NCI-H460 (cell line): ENCODE measurements at regions not wholly inside any gene's neighbourhood (a gene's known extent, or its start where the extent isn't known, plus 50 kb on each side); places are given as distances from the start of the nearest gene placed in this dataset.
"Not testable (repeated sequence)": the region's sequence is repeated elsewhere in the genome, so short reads cannot be mapped to it uniquely, and the experiment has no call there.

Experiments
- DNase-seq: peaks from one replicate; pipeline ENCODE4 v3.0.0-alpha.2; 2016; ENCODE audit warnings: low read depth; ENCODE audit errors: extremely low read depth

GRCh38 chr20:40634891-40635290 is 54.1 kb downstream of the MAFB start:
- DNase-seq: no peak

- DNase-seq: no peak
Measured at GRCh38 chr20:40633123-40633850, 55.7 kb downstream of the MAFB start.

GRCh38 chr20:40632346-40632976 is 56.6 kb downstream of the MAFB start:
- no peak for DNase-seq

DNA sequence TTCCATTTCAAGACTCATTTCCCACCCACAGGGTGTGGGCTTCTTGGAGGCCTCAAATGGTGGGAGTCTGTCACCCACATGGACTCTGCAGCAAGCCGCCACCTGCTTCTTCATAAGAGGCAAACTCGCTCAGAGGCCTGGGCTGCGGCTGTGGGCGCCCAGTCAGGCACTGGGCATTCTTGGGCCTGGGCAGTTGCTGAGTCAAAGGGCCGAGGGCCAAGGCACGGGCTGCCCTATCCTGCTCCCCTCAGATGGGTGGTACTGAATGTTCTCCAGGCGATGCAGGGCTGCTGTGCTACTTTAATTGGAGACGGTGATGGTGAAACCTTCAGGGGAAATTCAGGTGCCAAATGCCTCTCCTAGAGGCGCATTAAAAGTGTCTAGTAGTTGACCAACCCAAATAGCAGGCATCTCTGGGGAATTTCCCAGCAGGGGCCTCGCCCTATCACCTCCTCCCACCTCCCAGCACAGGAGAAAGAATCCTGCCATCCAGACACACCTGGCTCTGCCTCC is 57.9 kb downstream of the MAFB start:
- DNase-seq: no peak

- no peak for DNase-seq
Measured at GRCh38 chr20:40630713-40631112, 58.3 kb downstream of the MAFB start.

DNA sequence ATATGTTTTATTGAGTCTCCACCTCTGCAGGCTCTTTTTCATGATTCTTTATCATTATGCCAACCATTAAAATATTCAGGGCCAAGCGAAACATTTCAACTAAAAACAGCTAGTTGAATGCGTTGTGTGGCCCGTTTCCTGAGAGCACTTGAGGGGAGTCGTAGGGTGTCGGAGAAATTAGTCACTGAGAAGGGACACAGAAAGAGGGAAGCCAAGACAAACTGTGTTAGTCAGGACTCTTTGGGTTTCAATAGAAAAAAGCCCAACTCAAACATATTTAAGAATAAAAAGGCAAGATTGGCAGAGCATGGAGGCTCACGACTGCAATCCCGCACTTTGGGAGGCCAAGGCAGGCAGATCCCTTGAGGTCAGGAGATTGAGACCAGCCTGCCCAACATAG is 58.9 kb downstream of the MAFB start:
- DNase-seq: no peak

DNA sequence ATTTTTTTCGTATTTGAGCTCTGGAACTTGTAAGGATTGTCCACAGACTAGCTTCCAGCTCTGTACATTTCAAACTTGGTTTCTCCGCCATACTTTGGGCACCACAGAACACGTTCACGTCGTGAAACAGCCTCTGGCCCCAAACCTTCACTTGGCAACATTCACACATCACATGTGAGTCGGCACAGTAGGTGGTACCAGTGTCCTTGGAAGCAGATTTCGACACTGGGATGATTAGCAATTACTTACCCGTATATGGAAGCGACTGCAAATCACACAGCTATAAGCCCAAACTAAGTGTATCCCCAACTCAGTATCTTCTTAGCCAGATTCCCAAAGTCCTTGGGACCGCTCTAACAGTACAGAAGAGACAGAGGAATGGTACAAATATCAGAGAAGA is 60.2 kb downstream of the MAFB start:
- DNase-seq: no peak

GRCh38 chr20:40619053-40619452 is 70.0 kb downstream of the MAFB start:
- not testable (repeated sequence) for DNase-seq

GRCh38 chr20:40617594-40617993 is 71.4 kb downstream of the MAFB start:
- no peak for DNase-seq

DNA sequence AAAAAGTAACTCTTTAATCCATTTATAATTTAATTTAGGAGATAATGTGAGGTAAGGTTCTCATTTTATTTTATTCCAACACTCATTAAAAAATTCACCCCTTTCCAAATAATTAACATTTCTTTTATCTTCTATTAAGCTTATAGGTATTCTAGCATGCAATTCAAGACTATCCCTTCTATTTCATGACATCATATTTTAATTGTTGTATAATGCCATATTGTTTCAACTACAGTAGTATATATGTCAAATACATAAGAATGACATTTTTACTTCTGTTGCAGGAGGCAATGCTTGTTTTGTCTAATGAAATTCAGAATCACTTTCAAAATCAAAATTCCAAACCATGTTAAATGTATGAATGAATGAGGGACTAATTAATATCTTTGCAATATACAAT is 76.2 kb downstream of the MAFB start:
- DNase-seq: no peak

DNA sequence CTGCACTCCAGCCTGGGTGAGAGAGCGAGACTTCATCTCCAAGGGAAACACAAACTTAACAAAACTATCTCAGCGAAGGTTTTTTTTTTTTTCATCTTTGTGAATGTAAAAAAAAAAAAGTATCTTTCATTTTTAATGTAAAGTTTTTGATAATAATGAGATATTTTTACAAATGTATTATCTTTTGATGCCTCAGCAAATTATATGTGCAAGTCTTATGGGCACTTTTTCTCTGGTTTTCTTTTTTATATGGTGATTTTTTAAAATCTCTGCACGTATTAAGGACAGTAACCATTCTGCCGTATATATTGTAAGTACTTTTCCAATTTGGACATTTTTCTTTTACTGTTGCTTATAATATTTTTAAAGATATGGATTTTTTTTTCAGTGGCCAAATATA is 76.8 kb downstream of the MAFB start:
- no peak for DNase-seq

- DNase-seq: no peak
Measured at GRCh38 chr20:40610730-40611129, 78.3 kb downstream of the MAFB start.

- DNase-seq: no peak
Measured at GRCh38 chr20:40607927-40608326, 81.1 kb downstream of the MAFB start.

DNA sequence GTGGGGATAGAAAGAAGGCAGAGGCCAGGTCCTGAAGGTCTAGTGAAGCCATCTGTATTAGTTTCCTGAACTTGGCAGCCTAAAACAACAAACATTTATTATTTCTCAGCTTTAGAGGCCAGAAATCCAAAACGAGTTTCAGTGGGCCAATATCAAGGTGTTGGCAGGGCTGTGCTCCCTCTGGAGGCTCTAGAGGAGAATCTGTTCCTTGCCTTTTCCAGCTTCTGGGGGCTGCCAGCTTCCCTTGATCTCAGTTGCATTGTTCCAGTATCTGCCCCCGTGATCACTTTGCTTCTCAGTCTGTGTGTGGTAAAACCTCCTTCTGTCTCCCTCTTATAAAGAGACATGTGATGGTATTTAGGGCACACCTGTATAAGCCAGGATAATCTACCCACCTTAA is 82.4 kb downstream of the MAFB start:
- no peak for DNase-seq

GRCh38 chr20:40606237-40606636 is 82.8 kb downstream of the MAFB start:
- no peak for DNase-seq

GRCh38 chr20:40604416-40604815 is 84.6 kb downstream of the MAFB start:
- no peak for DNase-seq

- DNase-seq: no peak
Measured at GRCh38 chr20:40603057-40603651, 85.9 kb downstream of the MAFB start.

- no peak for DNase-seq
Measured at GRCh38 chr20:40602381-40602780, 86.7 kb downstream of the MAFB start.

- DNase-seq: no peak
Measured at GRCh38 chr20:40600441-40601219, 88.4 kb downstream of the MAFB start.

DNA sequence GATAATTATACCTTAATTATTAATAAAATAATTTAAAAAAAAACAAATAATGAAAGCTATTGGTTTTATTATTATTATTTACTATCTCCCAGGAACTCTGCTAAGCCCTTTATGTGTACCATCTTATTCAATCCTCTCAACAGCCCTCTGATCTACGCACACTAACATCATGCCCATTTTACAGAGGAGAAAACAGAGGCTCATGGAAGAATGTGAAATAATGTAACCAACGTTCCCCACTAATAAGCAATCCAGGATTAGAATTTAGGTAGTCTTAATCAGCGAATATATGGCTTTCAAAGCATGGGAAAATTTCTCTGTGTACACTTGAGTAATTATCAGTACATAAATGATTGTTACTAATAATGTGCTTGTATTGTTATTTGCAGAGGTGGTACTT is 89.0 kb downstream of the MAFB start:
- DNase-seq: no peak

DNA sequence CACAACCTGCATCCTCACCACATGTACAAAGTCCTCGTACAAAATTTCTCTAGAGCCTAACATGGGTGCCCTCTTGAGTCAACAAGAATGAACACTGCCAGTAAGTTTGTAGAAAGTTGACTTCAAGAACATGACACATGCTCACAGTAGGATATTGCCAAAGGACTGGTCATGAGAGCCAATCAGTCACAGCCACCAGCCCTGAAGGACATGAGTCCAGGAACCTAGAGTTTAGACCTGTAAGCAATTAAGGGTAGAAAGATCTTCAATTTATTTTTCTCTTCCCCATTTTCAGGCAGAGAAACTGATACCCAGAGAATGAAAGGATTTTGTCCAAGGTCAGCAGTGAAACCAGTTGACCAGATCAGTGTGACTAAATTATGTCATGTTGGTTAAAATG is 96.1 kb downstream of the MAFB start:
- no peak for DNase-seq
